ENCODE measurements at regions not wholly inside any gene's neighbourhood (a gene's known extent, or its start where the extent isn't known, plus 50 kb on each side); places are given as distances from the start of the nearest gene placed in this dataset.

DNA sequence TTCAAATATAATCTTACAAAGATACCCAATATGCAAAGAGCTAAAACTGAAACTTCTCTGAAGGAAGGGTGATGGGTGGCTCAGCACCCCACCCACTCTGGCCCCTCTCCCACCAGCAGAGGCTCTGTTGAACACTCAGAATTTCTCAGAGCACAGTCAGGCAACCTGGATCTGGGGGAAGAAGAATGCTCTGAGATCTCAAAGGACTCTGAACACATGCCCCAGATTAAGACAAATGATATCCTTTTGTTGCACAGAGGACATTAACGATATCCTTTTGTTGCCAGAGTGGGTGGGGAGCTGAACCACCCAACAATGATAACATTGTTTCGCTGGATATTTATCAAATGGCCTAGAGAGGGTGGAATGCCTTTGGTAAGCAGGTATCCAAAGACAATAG lies 104.8 kb downstream of the LBH start:
- peaks cover 0 to 7% (median under 1%) of the 10 kb centered on the region in 11 experiments; a peak in 5 of 22 replicates for H3K9me3 ChIP-seq (replicated peaks in 1 of 11)
- H4K20me1 ChIP-seq = no peaks in the 10 kb centered on the region
- H3K27ac ChIP-seq = peak overlapping the region in 3 of 11 experiments; percentile 39 to 78 (median 72); a peak in 4 of 22 replicates
- H3K4me2 ChIP-seq = peak overlapping the region; percentile 26 to 93 (median 91)
- no peak overlapping the region; a peak in 1 of 22 replicates for H3K9ac ChIP-seq
- peaks cover 40 to 67% (median 54%) of the 10 kb centered on the region in 10 experiments for H3K4me1 ChIP-seq
- no peak overlapping the region for H3K4me3 ChIP-seq
- no peaks in the 10 kb centered on the region for H3K27me3 ChIP-seq
- H3K36me3 ChIP-seq = no peaks in the 10 kb centered on the region
- no peak for TF ChIP-seq Cebpa-rat (IDR thresholded peaks at IDR 0.05)

- peaks cover 4 to 15% (median 11%) of the 10 kb centered on the region in 11 experiments; a peak in 20 of 22 replicates for H3K9me3 ChIP-seq (replicated peaks in 1 of 11)
- H3K27me3 ChIP-seq = no peaks in the 10 kb centered on the region
- no peak for TF ChIP-seq Cebpa-rat (IDR thresholded peaks at IDR 0.05)
- H4K20me1 ChIP-seq = no peaks in the 10 kb centered on the region
- peaks cover 40 to 67% (median 54%) of the 10 kb centered on the region in 10 experiments for H3K4me1 ChIP-seq
- peak overlapping the region in 7 of 10 experiments; percentile 15 to 50 (median 37); a peak in 7 of 20 replicates for H3K4me3 ChIP-seq
- H3K4me2 ChIP-seq = peak overlapping the region; percentile 83 to 93 (median 91)
- peak overlapping the region in 9 of 11 experiments; percentile 45 to 68 (median 62); a peak in 18 of 22 replicates for H3K9ac ChIP-seq
- no peaks in the 10 kb centered on the region for H3K36me3 ChIP-seq
- H3K27ac ChIP-seq = peak overlapping the region in 10 of 11 experiments; percentile 39 to 83 (median 75); a peak in 18 of 22 replicates
Observed at GRCh38 chr2:30336978-30337841, 105.9 kb downstream of the LBH start.

- Histone ChIP-seq H3K4me2 (peak overlapping the region in 8 of 11 experiments; percentile 84 to 93 (median 92); a peak in 13 of 22 replicates), H3K9me3 (replicated peaks in 1 of 11) (peaks cover 17 to 28% (median 24%) of the 10 kb centered on the region in 11 experiments), H4K20me1 (no peaks in the 10 kb centered on the region), H3K4me3 (no peak overlapping the region), H3K27me3 (no peaks in the 10 kb centered on the region), H3K36me3 (no peaks in the 10 kb centered on the region), H3K9ac (peak overlapping the region in 1 of 11 experiments; percentile 61; a peak in 1 of 22 replicates), H3K27ac (peak overlapping the region in 4 of 11 experiments; percentile 39 to 83 (median 75); a peak in 7 of 22 replicates), H3K4me1 (peaks cover 40 to 63% (median 54%) of the 10 kb centered on the region in 10 experiments)
- TF ChIP-seq Cebpa-rat (IDR thresholded peaks at IDR 0.05) = no peak
Observed at GRCh38 chr2:30338475-30338874, 107.1 kb downstream of the LBH start.

GRCh38 chr2:30339071-30339470 lies 107.7 kb downstream of the LBH start:
- peak overlapping the region in 2 of 11 experiments; percentile 78 to 83; a peak in 3 of 22 replicates for H3K27ac ChIP-seq
- no peak overlapping the region for H3K4me3 ChIP-seq
- peaks cover 40 to 57% (median 54%) of the 10 kb centered on the region in 10 experiments for H3K4me1 ChIP-seq
- H3K27me3 ChIP-seq = no peaks in the 10 kb centered on the region
- peak overlapping the region in 4 of 11 experiments; percentile 38 to 93 (median 88); a peak in 7 of 22 replicates for H3K4me2 ChIP-seq
- no peak overlapping the region for H3K9ac ChIP-seq
- no peaks in the 10 kb centered on the region for H3K36me3 ChIP-seq
- H4K20me1 ChIP-seq = no peaks in the 10 kb centered on the region
- H3K9me3 ChIP-seq (replicated peaks in 1 of 11) = peaks cover 23 to 34% (median 29%) of the 10 kb centered on the region in 11 experiments
- TF ChIP-seq Cebpa-rat (IDR thresholded peaks at IDR 0.05) = no peak

- Histone ChIP-seq H3K9me3 (replicated peaks in 1 of 11) (peaks cover 24 to 38% (median 30%) of the 10 kb centered on the region in 11 experiments), H3K27ac (no peak overlapping the region), H3K9ac (no peak overlapping the region), H4K20me1 (no peaks in the 10 kb centered on the region), H3K27me3 (no peaks in the 10 kb centered on the region), H3K4me3 (no peak overlapping the region), H3K4me1 (peaks cover 15 to 34% (median 28%) of the 10 kb centered on the region in 10 experiments), H3K36me3 (no peaks in the 10 kb centered on the region), H3K4me2 (no peak overlapping the region)
- no peak for TF ChIP-seq Cebpa-rat (IDR thresholded peaks at IDR 0.05)
Observed at GRCh38 chr2:30341500-30342267, 105.4 kb upstream of the LCLAT1 start.

DNA sequence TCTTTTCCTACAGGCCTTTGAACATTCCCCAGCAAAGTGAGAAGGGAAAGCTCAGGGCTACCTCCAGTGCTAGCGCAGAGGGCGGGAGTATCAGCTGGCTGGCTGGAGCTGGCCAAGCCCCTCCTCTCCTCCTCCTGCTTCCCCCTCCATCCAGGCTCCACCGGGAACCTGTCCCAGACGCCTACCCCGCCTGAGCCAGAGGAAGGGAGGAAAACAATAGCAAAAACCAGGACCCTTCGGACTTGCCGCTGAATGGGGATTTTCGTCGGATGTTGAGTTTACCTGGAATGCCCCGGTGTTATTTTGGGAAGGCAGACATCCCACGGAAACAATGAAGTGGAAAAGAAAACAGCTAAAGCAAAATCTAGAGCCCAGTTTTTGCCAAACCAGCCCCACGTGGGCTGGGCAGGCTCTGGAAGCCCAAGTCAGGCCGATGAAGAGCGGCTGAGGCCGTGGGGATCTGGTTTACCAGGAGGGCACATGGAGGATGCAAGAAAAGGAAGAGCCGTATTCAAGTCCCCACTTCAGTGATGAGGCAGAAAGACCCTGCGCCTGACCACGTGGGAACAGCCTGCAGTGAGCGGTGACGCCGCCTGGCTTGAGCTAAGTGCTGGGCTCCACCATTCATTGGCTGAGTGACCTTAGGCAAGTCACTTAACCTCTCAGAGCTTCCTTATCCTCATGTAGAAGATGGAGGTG lies 100.4 kb upstream of the LCLAT1 start:
- Histone ChIP-seq H3K9me3 (replicated peaks in 1 of 11) (peaks cover 24 to 29% (median 26%) of the 10 kb centered on the region in 11 experiments), H3K9ac (no peak overlapping the region), H3K27ac (no peak overlapping the region), H3K4me2 (no peak overlapping the region), H3K4me1 (peaks cover 0 to 5% (median 0%) of the 10 kb centered on the region in 10 experiments; a peak in 2 of 20 replicates), H3K36me3 (no peaks in the 10 kb centered on the region), H4K20me1 (no peaks in the 10 kb centered on the region), H3K27me3 (no peaks in the 10 kb centered on the region), H3K4me3 (no peak overlapping the region)
- TF ChIP-seq Cebpa-rat (IDR thresholded peaks at IDR 0.05) = no peak

GRCh38 chr2:30348825-30349224 lies 98.2 kb upstream of the LCLAT1 start:
- no peaks in the 10 kb centered on the region for H3K27me3 ChIP-seq
- H3K27ac ChIP-seq = no peak overlapping the region
- H3K4me3 ChIP-seq = no peak overlapping the region
- no peaks in the 10 kb centered on the region for H4K20me1 ChIP-seq
- H3K9ac ChIP-seq = no peak overlapping the region
- no peak for TF ChIP-seq Cebpa-rat (IDR thresholded peaks at IDR 0.05)
- H3K36me3 ChIP-seq = no peaks in the 10 kb centered on the region
- H3K4me1 ChIP-seq = peaks cover 0 to 5% (median 0%) of the 10 kb centered on the region in 10 experiments; a peak in 3 of 20 replicates
- peaks cover 3 to 7% (median 4%) of the 10 kb centered on the region in 11 experiments; a peak in 19 of 22 replicates for H3K9me3 ChIP-seq (replicated peaks in 1 of 11)
- H3K4me2 ChIP-seq = no peak overlapping the region

- Histone ChIP-seq H3K9ac (no peak overlapping the region), H3K4me2 (no peak overlapping the region), H3K9me3 (replicated peaks in 1 of 11) (no peaks in the 10 kb centered on the region), H3K36me3 (no peaks in the 10 kb centered on the region), H3K4me1 (peaks cover 0 to 5% (median 0%) of the 10 kb centered on the region in 10 experiments; a peak in 3 of 20 replicates), H3K27ac (no peak overlapping the region), H3K27me3 (no peaks in the 10 kb centered on the region), H4K20me1 (no peaks in the 10 kb centered on the region), H3K4me3 (no peak overlapping the region)
- TF ChIP-seq Cebpa-rat (IDR thresholded peaks at IDR 0.05) = no peak
Observed at GRCh38 chr2:30349691-30350090, 97.4 kb upstream of the LCLAT1 start.

All from BLaER1 treated with 17β-estradiol and CSF1 and Interleukin-3, amounts not matched to agents 10 nM and 100 nM (cell line).